ENCODE measurements at regions not wholly inside any gene's neighbourhood (a gene's known extent, or its start where the extent isn't known, plus 50 kb on each side); places are given as distances from the start of the nearest gene placed in this dataset.

DNA sequence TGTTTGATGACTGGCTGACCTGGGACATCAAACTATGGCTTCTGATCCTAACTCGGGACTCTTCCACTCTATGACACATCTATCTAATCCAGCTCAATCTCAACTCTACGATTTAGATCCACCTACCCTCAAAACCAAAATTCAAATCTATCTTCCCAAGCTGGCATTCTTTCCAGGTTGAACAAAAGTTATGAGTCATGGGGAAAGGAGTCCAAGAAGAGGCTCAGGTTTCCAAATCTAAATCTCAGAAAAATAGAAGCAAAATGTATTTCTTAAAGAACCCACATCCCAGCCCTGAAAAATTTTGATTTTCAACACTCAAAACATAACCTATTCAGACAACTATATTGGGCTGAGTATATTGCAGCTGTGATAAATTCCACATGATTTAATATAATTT lies 143.9 kb upstream of the IPO5 start:
- TF ChIP-seq, protein P1, sequence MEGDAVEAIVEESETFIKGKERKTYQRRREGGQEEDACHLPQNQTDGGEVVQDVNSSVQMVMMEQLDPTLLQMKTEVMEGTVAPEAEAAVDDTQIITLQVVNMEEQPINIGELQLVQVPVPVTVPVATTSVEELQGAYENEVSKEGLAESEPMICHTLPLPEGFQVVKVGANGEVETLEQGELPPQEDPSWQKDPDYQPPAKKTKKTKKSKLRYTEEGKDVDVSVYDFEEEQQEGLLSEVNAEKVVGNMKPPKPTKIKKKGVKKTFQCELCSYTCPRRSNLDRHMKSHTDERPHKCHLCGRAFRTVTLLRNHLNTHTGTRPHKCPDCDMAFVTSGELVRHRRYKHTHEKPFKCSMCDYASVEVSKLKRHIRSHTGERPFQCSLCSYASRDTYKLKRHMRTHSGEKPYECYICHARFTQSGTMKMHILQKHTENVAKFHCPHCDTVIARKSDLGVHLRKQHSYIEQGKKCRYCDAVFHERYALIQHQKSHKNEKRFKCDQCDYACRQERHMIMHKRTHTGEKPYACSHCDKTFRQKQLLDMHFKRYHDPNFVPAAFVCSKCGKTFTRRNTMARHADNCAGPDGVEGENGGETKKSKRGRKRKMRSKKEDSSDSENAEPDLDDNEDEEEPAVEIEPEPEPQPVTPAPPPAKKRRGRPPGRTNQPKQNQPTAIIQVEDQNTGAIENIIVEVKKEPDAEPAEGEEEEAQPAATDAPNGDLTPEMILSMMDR (IDR thresholded peaks at IDR 0.05), result no peak
- no peak for TF ChIP-seq POLR2A (IDR thresholded peaks at IDR 0.05)

Data from esophagus squamous epithelium (tissue), 4 donors.